ENCODE measurements at regions not wholly inside any gene's neighbourhood (a gene's known extent, or its start where the extent isn't known, plus 50 kb on each side); places are given as distances from the start of the nearest gene placed in this dataset.

- TF ChIP-seq CTCF (IDR thresholded peaks at IDR 0.05; ENCODE audit: low read depth, low read length) = no peak
- no peak for TF ChIP-seq EZH2phosphoT487 (IDR thresholded peaks at IDR 0.05; ENCODE audit: low read depth)
Observed at GRCh38 chr10:59098831-59099452, 77.5 kb upstream of the PHYHIPL start.

Data from OCI-LY3 (cell line).